GM18502 (cell line): ENCODE measurements at regions not wholly inside any gene's neighbourhood (a gene's known extent, or its start where the extent isn't known, plus 50 kb on each side); places are given as distances from the start of the nearest gene placed in this dataset.
"Not testable (repeated sequence)": the region's sequence is repeated elsewhere in the genome, so short reads cannot be mapped to it uniquely, and the experiment has no call there.

Experiments used
- ATAC-seq: cut with Tn5 transposase; IDR thresholded peaks from one replicate; pipeline ENCODE4 v1.9.1; 2021; ENCODE audit warnings: mild to moderate bottlenecking; ENCODE audit not compliant: unreplicated experiment, poor library complexity

GRCh38 chr18:41899535-41899934 lies 55.5 kb upstream of the PIK3C3 start:
- no peak for ATAC-seq

- no peak for ATAC-seq
Measured at GRCh38 chr18:41893432-41893831, 61.6 kb upstream of the PIK3C3 start.

GRCh38 chr18:41887100-41887499 lies 67.9 kb upstream of the PIK3C3 start:
- ATAC-seq: no peak

- no peak for ATAC-seq
Measured at GRCh38 chr18:41886126-41886807, 68.8 kb upstream of the PIK3C3 start.

GRCh38 chr18:41881285-41881684 lies 73.7 kb upstream of the PIK3C3 start:
- no peak for ATAC-seq

GRCh38 chr18:41879256-41879655 lies 75.8 kb upstream of the PIK3C3 start:
- ATAC-seq: no peak

GRCh38 chr18:41875094-41875780 lies 79.8 kb upstream of the PIK3C3 start:
- ATAC-seq: no peak

- ATAC-seq: no peak
Measured at GRCh38 chr18:41873730-41874129, 81.3 kb upstream of the PIK3C3 start.

GRCh38 chr18:41872206-41872605 lies 82.8 kb upstream of the PIK3C3 start:
- ATAC-seq: no peak

GRCh38 chr18:41871229-41872000 lies 83.6 kb upstream of the PIK3C3 start:
- no peak for ATAC-seq

- no peak for ATAC-seq
Measured at GRCh38 chr18:41870817-41871216, 84.2 kb upstream of the PIK3C3 start.

GRCh38 chr18:41870191-41870590 lies 84.8 kb upstream of the PIK3C3 start:
- no peak for ATAC-seq

- not testable (repeated sequence) for ATAC-seq
Measured at GRCh38 chr18:41865796-41866195, 89.2 kb upstream of the PIK3C3 start.

GRCh38 chr18:41864216-41864615 lies 90.8 kb upstream of the PIK3C3 start:
- ATAC-seq: no peak

- no peak for ATAC-seq
Measured at GRCh38 chr18:41862921-41863320, 92.1 kb upstream of the PIK3C3 start.

GRCh38 chr18:41860987-41861386 lies 94.0 kb upstream of the PIK3C3 start:
- no peak for ATAC-seq

GRCh38 chr18:41858761-41859555 lies 96.1 kb upstream of the PIK3C3 start:
- ATAC-seq: no peak

- ATAC-seq: no peak
Measured at GRCh38 chr18:41853280-41853679, 101.8 kb upstream of the PIK3C3 start.

- no peak for ATAC-seq
Measured at GRCh38 chr18:41850781-41851180, 104.3 kb upstream of the PIK3C3 start.

- no peak for ATAC-seq
Measured at GRCh38 chr18:41849632-41850031, 105.4 kb upstream of the PIK3C3 start.

- no peak for ATAC-seq
Measured at GRCh38 chr18:41845563-41845962, 109.5 kb upstream of the PIK3C3 start.
